SU-DHL-6 (cell line): ENCODE measurements at regions not wholly inside any gene's neighbourhood (a gene's known extent, or its start where the extent isn't known, plus 50 kb on each side); places are given as distances from the start of the nearest gene placed in this dataset.

ENCODE experiments used
- H2AFZ ChIP-seq: fragments of 200-600 bp; sonication (generic); 2 replicates; pipeline ENCODE4 v1.6.1; 2014; ENCODE audit warnings: low read depth, mild to moderate bottlenecking, moderate library complexity, mixed read lengths, antibody characterized with exemption, low read length; ENCODE audit not compliant: severe bottlenecking
- H3F3A ChIP-seq: fragments of 200-600 bp; shearing (Covaris generic); 2 replicates; pipeline ENCODE4 v1.6.0; 2016; ENCODE audit warnings: antibody characterized with exemption, mild to moderate bottlenecking; ENCODE audit not compliant: insufficient read depth
- H3K27ac ChIP-seq: fragments of 200-600 bp; sonication (generic); 2 replicates; pipeline ENCODE4 v1.5.1; 2016; ENCODE audit warnings: low read depth, mild to moderate bottlenecking, low read length, moderate library complexity, mixed read lengths
- H3K27me3 ChIP-seq: fragments of 200-600 bp; sonication (generic), shearing (Covaris generic); 2 replicates; pipeline ENCODE4 v1.6.0; 2014; ENCODE audit warnings: mild to moderate bottlenecking, low read length
- H3K36me3 ChIP-seq: fragments of 200-600 bp; sonication (generic); 2 replicates; pipeline ENCODE4 v1.6.1; 2014; ENCODE audit warnings: mild to moderate bottlenecking, low read length, mixed read lengths
- H3K4me2 ChIP-seq: fragments of 300-600, 200-600 bp; shearing (Covaris generic), sonication (generic); 2 replicates; pipeline ENCODE4 v1.6.0; 2014; ENCODE audit warnings: low read length, low read depth, mild to moderate bottlenecking; ENCODE audit not compliant: poor library complexity, severe bottlenecking
- H3K4me3 ChIP-seq: fragments of 200-600 bp; sonication (generic); 2 replicates; pipeline ENCODE4 v1.5.1; 2014; ENCODE audit warnings: antibody characterized with exemption, low read length, mild to moderate bottlenecking, mixed read lengths; ENCODE audit not compliant: insufficient read depth, poor library complexity, severe bottlenecking
- H3K79me2 ChIP-seq: fragments of 200-600 bp; sonication (generic); 2 replicates; pipeline ENCODE4 v1.6.1; 2014; ENCODE audit warnings: mild to moderate bottlenecking, low read length, moderate library complexity; ENCODE audit not compliant: insufficient read depth
- H3K9ac ChIP-seq: fragments of 200-600 bp; sonication (generic); 2 replicates; pipeline ENCODE4 v1.7.0; 2014; ENCODE audit warnings: mild to moderate bottlenecking, low read length
- H3K9me2 ChIP-seq: fragments of 200-600 bp; sonication (generic); replicated peaks from 2 replicates; pipeline ENCODE4 v1.6.1; 2014; ENCODE audit warnings: low read length; ENCODE audit not compliant: insufficient read depth
- H3K9me3 ChIP-seq: fragments of 200-600 bp; sonication (generic); 2 replicates; pipeline ENCODE4 v1.6.1; 2014; ENCODE audit warnings: low read length, mixed read lengths; ENCODE audit not compliant: insufficient read depth
- H4K20me1 ChIP-seq: fragments of 200-600 bp; sonication (generic); 2 replicates; pipeline ENCODE4 v1.6.1; 2014; ENCODE audit warnings: low read depth, mild to moderate bottlenecking, antibody characterized with exemption, low read length, moderate library complexity, mixed read lengths
- EZH2phosphoT487 ChIP-seq: fragments of 200-600 bp; sonication (generic), shearing (Covaris generic); conservative IDR thresholded peaks from 2 replicates; pipeline ENCODE4 v1.6.1; 2018; ENCODE audit warnings: mild to moderate bottlenecking, antibody characterized with exemption, low read length, moderate library complexity, mixed read lengths
- TF ChIP-seq, protein P1 (sequence below): fragments of 200-600 bp; sonication (generic); IDR thresholded peaks from one replicate; pipeline ENCODE4 v1.5.1; 2017; ENCODE audit warnings: antibody characterized with exemption, mild to moderate bottlenecking, low read length, moderate library complexity; ENCODE audit not compliant: insufficient read depth, poor library complexity, severe bottlenecking

DNA sequence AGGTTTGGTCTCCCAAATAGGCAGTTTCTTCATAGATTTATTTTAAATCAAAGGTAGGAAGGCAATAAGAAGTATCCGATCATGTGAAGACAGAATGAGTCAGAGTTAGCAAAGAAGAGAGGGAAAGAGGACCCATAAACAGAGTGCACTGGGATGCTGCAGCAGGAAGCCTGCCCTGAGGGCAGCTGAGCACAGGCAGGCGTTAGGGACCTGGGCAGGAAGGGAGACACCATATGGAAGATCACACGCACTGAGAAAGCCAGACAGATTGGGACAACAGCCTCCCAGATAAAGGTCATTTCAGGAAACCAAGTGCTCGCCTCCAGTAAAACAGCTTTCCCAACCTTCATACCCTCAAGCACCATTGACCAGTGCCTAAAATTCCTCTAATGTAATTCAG is 598.0 kb downstream of the EFNB2 start:
- H2AFZ ChIP-seq: no peak overlapping the region
- H3K9me3 ChIP-seq: 0 out of 2 replicates have a peak, but pooled peaks cover 3% of the 10 kb centered on the region
- H3K27me3 ChIP-seq: no peaks in the 10 kb centered on the region
- H4K20me1 ChIP-seq: no peaks in the 10 kb centered on the region
- no peak overlapping the region for H3K27ac ChIP-seq
- H3K9me2 ChIP-seq: no peaks in the 10 kb centered on the region
- H3F3A ChIP-seq: no peaks in the 10 kb centered on the region
- H3K79me2 ChIP-seq: no peaks in the 10 kb centered on the region
- no peak for TF ChIP-seq EZH2phosphoT487
- TF ChIP-seq, protein P1, sequence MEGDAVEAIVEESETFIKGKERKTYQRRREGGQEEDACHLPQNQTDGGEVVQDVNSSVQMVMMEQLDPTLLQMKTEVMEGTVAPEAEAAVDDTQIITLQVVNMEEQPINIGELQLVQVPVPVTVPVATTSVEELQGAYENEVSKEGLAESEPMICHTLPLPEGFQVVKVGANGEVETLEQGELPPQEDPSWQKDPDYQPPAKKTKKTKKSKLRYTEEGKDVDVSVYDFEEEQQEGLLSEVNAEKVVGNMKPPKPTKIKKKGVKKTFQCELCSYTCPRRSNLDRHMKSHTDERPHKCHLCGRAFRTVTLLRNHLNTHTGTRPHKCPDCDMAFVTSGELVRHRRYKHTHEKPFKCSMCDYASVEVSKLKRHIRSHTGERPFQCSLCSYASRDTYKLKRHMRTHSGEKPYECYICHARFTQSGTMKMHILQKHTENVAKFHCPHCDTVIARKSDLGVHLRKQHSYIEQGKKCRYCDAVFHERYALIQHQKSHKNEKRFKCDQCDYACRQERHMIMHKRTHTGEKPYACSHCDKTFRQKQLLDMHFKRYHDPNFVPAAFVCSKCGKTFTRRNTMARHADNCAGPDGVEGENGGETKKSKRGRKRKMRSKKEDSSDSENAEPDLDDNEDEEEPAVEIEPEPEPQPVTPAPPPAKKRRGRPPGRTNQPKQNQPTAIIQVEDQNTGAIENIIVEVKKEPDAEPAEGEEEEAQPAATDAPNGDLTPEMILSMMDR: no peak
- H3K4me2 ChIP-seq: no peak overlapping the region
- no peak overlapping the region for H3K4me3 ChIP-seq
- H3K36me3 ChIP-seq: no peaks in the 10 kb centered on the region
- no peak overlapping the region for H3K9ac ChIP-seq

DNA sequence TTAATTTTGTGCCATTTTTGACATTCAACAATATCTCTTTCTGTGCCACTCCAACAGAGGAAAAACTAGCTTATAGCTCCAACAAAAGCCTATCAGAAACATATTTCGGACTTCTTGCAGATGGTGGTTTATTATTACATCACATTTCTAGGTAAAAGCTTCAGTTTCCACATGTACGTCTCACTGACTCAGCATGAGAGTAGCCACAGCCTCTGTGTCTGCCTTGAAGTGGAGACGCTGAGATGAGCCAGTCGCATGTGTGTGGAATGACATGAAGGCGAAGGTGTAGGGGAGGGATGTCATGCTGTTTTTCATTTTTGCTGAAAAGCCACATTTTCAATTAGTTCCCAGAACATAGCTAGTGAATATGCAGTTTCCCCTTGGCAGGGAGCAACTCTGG is 598.6 kb downstream of the EFNB2 start:
- no peak overlapping the region for H3K9ac ChIP-seq
- no peaks in the 10 kb centered on the region for H3K79me2 ChIP-seq
- H3F3A ChIP-seq: no peaks in the 10 kb centered on the region
- TF ChIP-seq, protein P1: no peak
- no peak for TF ChIP-seq EZH2phosphoT487
- H3K4me2 ChIP-seq: no peak overlapping the region
- no peaks in the 10 kb centered on the region for H3K27me3 ChIP-seq
- H3K9me2 ChIP-seq: no peaks in the 10 kb centered on the region
- no peaks in the 10 kb centered on the region for H3K36me3 ChIP-seq
- H3K9me3 ChIP-seq: 0 out of 2 replicates have a peak, but pooled peaks cover 3% of the 10 kb centered on the region
- no peaks in the 10 kb centered on the region for H4K20me1 ChIP-seq
- no peak overlapping the region for H2AFZ ChIP-seq
- no peak overlapping the region for H3K4me3 ChIP-seq
- H3K27ac ChIP-seq: no peak overlapping the region

DNA sequence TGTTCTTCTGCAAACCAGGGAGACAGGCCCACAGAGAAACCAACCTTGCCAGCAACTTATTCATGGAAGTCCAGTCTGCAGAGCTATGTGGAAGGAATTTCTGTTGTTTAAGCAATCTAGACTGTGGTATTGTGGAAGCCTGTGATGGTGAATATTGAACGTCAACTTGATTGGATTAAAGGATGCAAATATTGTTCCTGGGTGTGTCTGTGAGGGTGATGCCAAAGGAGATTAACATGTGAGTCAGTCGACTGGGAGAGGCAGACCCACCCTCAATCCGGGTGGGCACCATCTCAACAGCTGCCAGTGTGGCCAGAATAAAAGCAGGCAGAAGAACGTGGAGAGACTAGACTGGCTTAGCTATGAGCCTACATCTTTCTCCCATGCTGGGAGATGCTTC is 606.0 kb downstream of the EFNB2 start:
- H3K79me2 ChIP-seq: no peaks in the 10 kb centered on the region
- no peaks in the 10 kb centered on the region for H3F3A ChIP-seq
- no peak overlapping the region for H3K4me2 ChIP-seq
- no peaks in the 10 kb centered on the region for H4K20me1 ChIP-seq
- TF ChIP-seq EZH2phosphoT487: no peak
- TF ChIP-seq, protein P1: no peak
- H3K9me2 ChIP-seq: no peaks in the 10 kb centered on the region
- no peak overlapping the region for H3K27ac ChIP-seq
- no peak overlapping the region for H2AFZ ChIP-seq
- no peaks in the 10 kb centered on the region for H3K9me3 ChIP-seq
- no peak overlapping the region for H3K4me3 ChIP-seq
- no peaks in the 10 kb centered on the region for H3K27me3 ChIP-seq
- H3K9ac ChIP-seq: no peak overlapping the region
- no peaks in the 10 kb centered on the region for H3K36me3 ChIP-seq
